ENCODE measurements at regions not wholly inside any gene's neighbourhood (a gene's known extent, or its start where the extent isn't known, plus 50 kb on each side); places are given as distances from the start of the nearest gene placed in this dataset.

DNA sequence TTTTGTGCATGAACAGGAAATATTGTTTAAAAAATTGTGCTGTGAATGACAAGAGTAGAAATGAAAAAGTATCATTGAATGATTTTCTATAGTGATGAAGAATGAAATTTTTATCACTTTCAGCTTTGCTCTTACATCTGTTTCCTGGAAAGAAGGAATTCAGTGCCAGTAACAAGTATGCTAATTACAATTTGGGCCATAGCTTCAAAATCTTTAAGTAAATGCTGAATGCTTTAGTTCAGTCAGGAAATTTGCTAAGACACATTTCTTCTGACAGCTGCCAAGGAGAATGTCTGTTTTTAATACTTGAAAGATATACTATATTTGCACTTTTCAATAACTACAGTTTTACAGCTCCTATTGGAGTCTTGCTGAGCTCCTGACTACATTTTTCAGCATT, 203.7 kb upstream of the RSPO3 start:
- TF ChIP-seq CTCF (IDR thresholded peaks at IDR 0.05) (no peak), POLR2A (IDR thresholded peaks at IDR 0.05) (no peak)
- H3K4me1 ChIP-seq = no peaks in the 10 kb centered on the region
- H3K9me3 ChIP-seq = no peaks in the 10 kb centered on the region
- H3K27ac ChIP-seq = no peak overlapping the region
- no peaks in the 10 kb centered on the region for H3K27me3 ChIP-seq
- intact Hi-C loops (cut with DNase I; ENCODE audit: low total_unique reads) = no loop called here
- DNase-seq = no peak
- H3K36me3 ChIP-seq = no peaks in the 10 kb centered on the region
- no peak overlapping the region for H3K4me3 ChIP-seq

- intact Hi-C loops (cut with DNase I; ENCODE audit: low total_unique reads) = no loop called here
Measured at GRCh38 chr6:126919947-126920346, 198.5 kb upstream of the RSPO3 start.

DNA sequence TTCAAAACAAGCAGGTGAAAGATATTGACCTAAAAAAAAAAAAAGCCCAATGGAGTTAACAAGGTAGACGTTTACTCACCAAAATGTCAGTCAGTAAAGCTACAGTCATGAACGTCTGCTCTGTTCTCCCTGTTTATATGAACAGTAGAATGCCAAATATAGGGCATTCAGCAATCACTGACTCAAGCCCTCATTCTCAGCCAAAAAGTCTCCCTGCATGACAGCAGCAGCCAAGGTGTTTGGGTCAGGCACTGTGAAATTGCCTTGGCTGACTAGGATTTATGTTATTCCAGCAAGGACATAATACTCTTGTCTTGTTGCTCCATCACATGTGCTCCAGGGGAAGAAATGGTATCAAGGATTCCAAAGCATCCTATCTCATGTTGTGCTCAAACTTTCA, 194.7 kb upstream of the RSPO3 start:
- no peak for TF ChIP-seq CTCF (IDR thresholded peaks at IDR 0.05)
- TF ChIP-seq POLR2A (IDR thresholded peaks at IDR 0.05) = no peak
- intact Hi-C loops (cut with DNase I; ENCODE audit: low total_unique reads) = no loop called here

More at GRCh38 chr6:126919947-126920346, 198.5 kb upstream of the RSPO3 start:
- Histone ChIP-seq H3K9me3 (no peaks in the 10 kb centered on the region), H3K4me3 (no peak overlapping the region), H3K27me3 (no peaks in the 10 kb centered on the region), H3K36me3 (no peaks in the 10 kb centered on the region), H3K4me1 (no peaks in the 10 kb centered on the region), H3K27ac (peak overlapping the region in 1 of 2 donors; percentile 38)
- no peak for DNase-seq
- no peak for TF ChIP-seq CTCF (IDR thresholded peaks at IDR 0.05)
- TF ChIP-seq POLR2A (IDR thresholded peaks at IDR 0.05) = no peak

GRCh38 chr6:126926926-126927325, 191.5 kb upstream of the RSPO3 start:
- Histone ChIP-seq H3K9me3 (no peaks in the 10 kb centered on the region), H3K4me1 (no peaks in the 10 kb centered on the region), H3K27ac (no peak overlapping the region), H3K4me3 (no peak overlapping the region), H3K36me3 (peaks cover 0 to 3% of the 10 kb centered on the region in 2 donors), H3K27me3 (no peaks in the 10 kb centered on the region)
- TF ChIP-seq CTCF (IDR thresholded peaks at IDR 0.05) = no peak
- no peak for TF ChIP-seq POLR2A (IDR thresholded peaks at IDR 0.05)
- DNase-seq = no peak
- intact Hi-C loops (cut with DNase I; ENCODE audit: low total_unique reads) = no loop called here

More for the DNA sequence above, 194.7 kb upstream of the RSPO3 start:
- H3K36me3 ChIP-seq = no peaks in the 10 kb centered on the region
- H3K4me1 ChIP-seq = no peaks in the 10 kb centered on the region
- H3K27ac ChIP-seq = no peak overlapping the region
- no peaks in the 10 kb centered on the region for H3K27me3 ChIP-seq
- no peak for DNase-seq
- H3K4me3 ChIP-seq = no peak overlapping the region
- no peaks in the 10 kb centered on the region for H3K9me3 ChIP-seq

- intact Hi-C loops (cut with DNase I; ENCODE audit: low total_unique reads) = no loop called here
- no peak for DNase-seq
- H3K27ac ChIP-seq = no peak overlapping the region
- no peaks in the 10 kb centered on the region for H3K27me3 ChIP-seq
- no peak for TF ChIP-seq POLR2A (IDR thresholded peaks at IDR 0.05)
- TF ChIP-seq CTCF (IDR thresholded peaks at IDR 0.05) = no peak
- H3K4me1 ChIP-seq = no peaks in the 10 kb centered on the region
- H3K4me3 ChIP-seq = no peak overlapping the region
- H3K36me3 ChIP-seq = peaks cover 0 to 3% of the 10 kb centered on the region in 2 donors
- no peaks in the 10 kb centered on the region for H3K9me3 ChIP-seq
Measured at GRCh38 chr6:126927841-126928240, 190.6 kb upstream of the RSPO3 start.
